Gastrocnemius medialis (tissue), 4 donors: ENCODE measurements at regions not wholly inside any gene's neighbourhood (a gene's known extent, or its start where the extent isn't known, plus 50 kb on each side); places are given as distances from the start of the nearest gene placed in this dataset.

Experiments used
- CTCF ChIP-seq, 5 experiments: fragments of 450-650 bp in 3 of 5; fragments of 200-600 bp in 2 of 5; sonication (generic) in 2 of 5; IDR thresholded peaks in 4 of 5; conservative IDR thresholded peaks in 1 of 5; 1 replicate in 4 of 5; 2 replicates in 1 of 5; pipeline ENCODE4 v1.5.1; 2016 to 2019; ENCODE audit warnings: antibody characterized with exemption in 5 of 5, mild to moderate bottlenecking in 3 of 5, moderate library complexity in 3 of 5
- POLR2A ChIP-seq, 2 donors: fragments of 450-650 bp; IDR thresholded peaks; one replicate each; pipeline ENCODE4 v1.6.1; 2017; ENCODE audit warnings: antibody characterized with exemption in 2 of 2, mild to moderate bottlenecking in 2 of 2, moderate library complexity in 2 of 2

GRCh38 chr4:187460016-187460415 is 535.6 kb upstream of the ZFP42 start:
- TF ChIP-seq CTCF (IDR thresholded peaks at IDR 0.05 in 4 of 5, conservative IDR thresholded peaks at IDR 0.05 in 1 of 5) = no peak
- TF ChIP-seq POLR2A (IDR thresholded peaks at IDR 0.05) = no peak
